NCI-H510A treated with DMSO at 0.1 percent for 48 hours (cell line): ENCODE measurements at regions not wholly inside any gene's neighbourhood (a gene's known extent, or its start where the extent isn't known, plus 50 kb on each side); places are given as distances from the start of the nearest gene placed in this dataset.
"Not testable (repeated sequence)": the region's sequence is repeated elsewhere in the genome, so short reads cannot be mapped to it uniquely, and the experiment has no call there.

Experiments used
- DNase-seq: peaks from one replicate; lab custom pipeline; 2025; lab: John Stamatoyannopoulos, UW

- DNase-seq = no peak
These were observed 100.1 kb upstream of the GADD45A start for GRCh38 chr1:67584938-67585337.

- DNase-seq = no peak
These were observed 98.4 kb upstream of the GADD45A start for GRCh38 chr1:67586596-67586995.

GRCh38 chr1:67588178-67588855, 96.7 kb upstream of the GADD45A start:
- DNase-seq = no peak

- no peak for DNase-seq
These were observed 95.3 kb upstream of the GADD45A start for GRCh38 chr1:67589519-67590233.

- no peak for DNase-seq
These were observed 94.7 kb upstream of the GADD45A start for GRCh38 chr1:67590329-67590728.

- no peak for DNase-seq
These were observed 90.2 kb upstream of the GADD45A start for GRCh38 chr1:67594764-67595163.

GRCh38 chr1:67596674-67597073, 88.3 kb upstream of the GADD45A start:
- no peak for DNase-seq

GRCh38 chr1:67597336-67597735, 87.7 kb upstream of the GADD45A start:
- no peak for DNase-seq

- no peak for DNase-seq
These were observed 85.9 kb upstream of the GADD45A start for GRCh38 chr1:67599085-67599484.

GRCh38 chr1:67601539-67601938, 83.5 kb upstream of the GADD45A start:
- DNase-seq = no peak

- DNase-seq = no peak
These were observed 83.0 kb upstream of the GADD45A start for GRCh38 chr1:67601955-67602354.

GRCh38 chr1:67604778-67605177, 80.2 kb upstream of the GADD45A start:
- DNase-seq = no peak

GRCh38 chr1:67605209-67605780, 79.7 kb upstream of the GADD45A start:
- DNase-seq = no peak

GRCh38 chr1:67607286-67607685, 77.7 kb upstream of the GADD45A start:
- DNase-seq = no peak

- no peak for DNase-seq
These were observed 77.3 kb upstream of the GADD45A start for GRCh38 chr1:67607699-67608098.

- no peak for DNase-seq
These were observed 76.1 kb upstream of the GADD45A start for GRCh38 chr1:67608661-67609576.

GRCh38 chr1:67609577-67610341, 75.2 kb upstream of the GADD45A start:
- DNase-seq = no peak

- DNase-seq = no peak
These were observed 74.6 kb upstream of the GADD45A start for GRCh38 chr1:67610450-67610849.

- no peak for DNase-seq
These were observed 73.2 kb upstream of the GADD45A start for GRCh38 chr1:67611846-67612245.

- no peak for DNase-seq
These were observed 72.2 kb upstream of the GADD45A start for GRCh38 chr1:67612788-67613241.

GRCh38 chr1:67613479-67613878, 71.5 kb upstream of the GADD45A start:
- DNase-seq = not testable (repeated sequence)
